ENCODE measurements at regions not wholly inside any gene's neighbourhood (a gene's known extent, or its start where the extent isn't known, plus 50 kb on each side); places are given as distances from the start of the nearest gene placed in this dataset.
"Not testable (repeated sequence)": the region's sequence is repeated elsewhere in the genome, so short reads cannot be mapped to it uniquely, and the experiment has no call there.

GRCh38 chr18:39208190-39208589 lies 1642.6 kb upstream of the CELF4 start:
- no peak for DNase-seq (ENCODE audit: low spot score)

GRCh38 chr18:39206398-39207103 lies 1641.0 kb upstream of the CELF4 start:
- DNase-seq (ENCODE audit: low spot score): not testable (repeated sequence)

- no peak for DNase-seq (ENCODE audit: low spot score)
Observed at GRCh38 chr18:39205565-39206195, 1640.1 kb upstream of the CELF4 start.

- DNase-seq (ENCODE audit: low spot score): no peak
Observed at GRCh38 chr18:39200153-39200552, 1634.6 kb upstream of the CELF4 start.

- DNase-seq (ENCODE audit: low spot score): no peak
Observed at GRCh38 chr18:39199231-39199855, 1633.7 kb upstream of the CELF4 start.

GRCh38 chr18:39198376-39198775 lies 1632.8 kb upstream of the CELF4 start:
- no peak for DNase-seq (ENCODE audit: low spot score)

- DNase-seq (ENCODE audit: low spot score): no peak
Observed at GRCh38 chr18:39191931-39192330, 1626.3 kb upstream of the CELF4 start.

GRCh38 chr18:39191058-39191457 lies 1625.5 kb upstream of the CELF4 start:
- DNase-seq (ENCODE audit: low spot score): no peak

GRCh38 chr18:39190508-39190907 lies 1624.9 kb upstream of the CELF4 start:
- DNase-seq (ENCODE audit: low spot score): no peak

- DNase-seq (ENCODE audit: low spot score): no peak
Observed at GRCh38 chr18:39188278-39188677, 1622.7 kb upstream of the CELF4 start.

GRCh38 chr18:39186008-39186407 lies 1620.4 kb upstream of the CELF4 start:
- no peak for DNase-seq (ENCODE audit: low spot score)

GRCh38 chr18:39184176-39184575 lies 1618.6 kb upstream of the CELF4 start:
- DNase-seq (ENCODE audit: low spot score): no peak

- no peak for DNase-seq (ENCODE audit: low spot score)
Observed at GRCh38 chr18:39178166-39178565, 1612.6 kb upstream of the CELF4 start.

GRCh38 chr18:39172695-39173421 lies 1607.3 kb upstream of the CELF4 start:
- DNase-seq (ENCODE audit: low spot score): no peak

GRCh38 chr18:39168723-39169122 lies 1603.1 kb upstream of the CELF4 start:
- DNase-seq (ENCODE audit: low spot score): no peak

GRCh38 chr18:39167990-39168389 lies 1602.4 kb upstream of the CELF4 start:
- no peak for DNase-seq (ENCODE audit: low spot score)

GRCh38 chr18:39166776-39167175 lies 1601.2 kb upstream of the CELF4 start:
- DNase-seq (ENCODE audit: low spot score): no peak

- DNase-seq (ENCODE audit: low spot score): no peak
Observed at GRCh38 chr18:39162013-39162827, 1596.6 kb upstream of the CELF4 start.

GRCh38 chr18:39149211-39149806 lies 1583.7 kb upstream of the CELF4 start:
- no peak for DNase-seq (ENCODE audit: low spot score)

- DNase-seq (ENCODE audit: low spot score): no peak
Observed at GRCh38 chr18:39134255-39134654, 1568.7 kb upstream of the CELF4 start.

GRCh38 chr18:39127538-39127937 lies 1561.9 kb upstream of the CELF4 start:
- not testable (repeated sequence) for DNase-seq (ENCODE audit: low spot score)

Data from globus pallidus (tissue), 1 donor.